HL-60 (cell line): ENCODE measurements at regions not wholly inside any gene's neighbourhood (a gene's known extent, or its start where the extent isn't known, plus 50 kb on each side); places are given as distances from the start of the nearest gene placed in this dataset.

Experiments
- GABPA ChIP-seq: IDR thresholded peaks from 2 replicates; pipeline ENCODE4 v1.6.1; 2012; ENCODE audit warnings: low read depth
- POLR2AphosphoS5 ChIP-seq: IDR thresholded peaks from 2 replicates; pipeline ENCODE4 v1.6.1; 2012; ENCODE audit warnings: low read depth
- SPI1 ChIP-seq: IDR thresholded peaks from 2 replicates; pipeline ENCODE4 v1.6.1; 2012; ENCODE audit warnings: low read depth, mild to moderate bottlenecking, borderline replicate concordance
- TF ChIP-seq, protein P1 (sequence below): IDR thresholded peaks from one replicate; pipeline ENCODE4 v1.5.1; 2011; ENCODE audit warnings: low read length, control low read depth, inconsistent platforms; ENCODE audit not compliant: insufficient read depth
- TF ChIP-seq, protein P2 (sequence below): IDR thresholded peaks from 2 replicates; pipeline ENCODE4 v1.6.1; 2012; ENCODE audit warnings: low read depth; ENCODE audit not compliant: insufficient replicate concordance

DNA sequence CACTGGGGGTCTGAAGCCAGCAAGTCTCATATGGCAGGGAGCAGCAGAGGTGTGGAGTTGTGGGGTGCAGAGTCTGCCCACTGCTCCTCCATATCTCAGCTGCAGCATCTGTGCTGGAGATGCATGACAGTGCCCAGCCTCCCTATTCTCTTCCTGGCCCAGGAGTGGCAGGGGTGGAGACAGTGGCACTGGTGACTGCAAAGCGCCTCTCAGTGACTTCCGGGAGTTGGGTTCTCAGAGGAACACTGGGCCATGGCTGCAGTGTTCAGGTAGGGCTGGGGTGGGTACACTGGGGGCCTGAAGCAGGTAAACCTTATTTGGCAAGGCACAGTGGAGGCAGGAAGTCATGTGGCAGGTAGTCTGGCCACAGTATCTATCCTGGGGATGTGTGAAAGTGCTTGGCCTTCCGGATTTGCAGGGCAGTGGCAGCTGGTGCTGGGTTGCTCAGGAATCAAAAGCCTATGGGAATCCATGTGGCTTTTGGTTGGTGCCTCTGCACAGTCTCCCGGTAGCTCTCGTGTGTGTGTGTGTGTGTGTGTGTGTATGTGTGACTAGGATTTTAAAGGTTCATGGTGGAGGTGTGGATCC lies 60.3 kb upstream of the THUMPD2 start:
- TF ChIP-seq, protein P1, sequence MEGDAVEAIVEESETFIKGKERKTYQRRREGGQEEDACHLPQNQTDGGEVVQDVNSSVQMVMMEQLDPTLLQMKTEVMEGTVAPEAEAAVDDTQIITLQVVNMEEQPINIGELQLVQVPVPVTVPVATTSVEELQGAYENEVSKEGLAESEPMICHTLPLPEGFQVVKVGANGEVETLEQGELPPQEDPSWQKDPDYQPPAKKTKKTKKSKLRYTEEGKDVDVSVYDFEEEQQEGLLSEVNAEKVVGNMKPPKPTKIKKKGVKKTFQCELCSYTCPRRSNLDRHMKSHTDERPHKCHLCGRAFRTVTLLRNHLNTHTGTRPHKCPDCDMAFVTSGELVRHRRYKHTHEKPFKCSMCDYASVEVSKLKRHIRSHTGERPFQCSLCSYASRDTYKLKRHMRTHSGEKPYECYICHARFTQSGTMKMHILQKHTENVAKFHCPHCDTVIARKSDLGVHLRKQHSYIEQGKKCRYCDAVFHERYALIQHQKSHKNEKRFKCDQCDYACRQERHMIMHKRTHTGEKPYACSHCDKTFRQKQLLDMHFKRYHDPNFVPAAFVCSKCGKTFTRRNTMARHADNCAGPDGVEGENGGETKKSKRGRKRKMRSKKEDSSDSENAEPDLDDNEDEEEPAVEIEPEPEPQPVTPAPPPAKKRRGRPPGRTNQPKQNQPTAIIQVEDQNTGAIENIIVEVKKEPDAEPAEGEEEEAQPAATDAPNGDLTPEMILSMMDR: no peak
- TF ChIP-seq, protein P2, sequence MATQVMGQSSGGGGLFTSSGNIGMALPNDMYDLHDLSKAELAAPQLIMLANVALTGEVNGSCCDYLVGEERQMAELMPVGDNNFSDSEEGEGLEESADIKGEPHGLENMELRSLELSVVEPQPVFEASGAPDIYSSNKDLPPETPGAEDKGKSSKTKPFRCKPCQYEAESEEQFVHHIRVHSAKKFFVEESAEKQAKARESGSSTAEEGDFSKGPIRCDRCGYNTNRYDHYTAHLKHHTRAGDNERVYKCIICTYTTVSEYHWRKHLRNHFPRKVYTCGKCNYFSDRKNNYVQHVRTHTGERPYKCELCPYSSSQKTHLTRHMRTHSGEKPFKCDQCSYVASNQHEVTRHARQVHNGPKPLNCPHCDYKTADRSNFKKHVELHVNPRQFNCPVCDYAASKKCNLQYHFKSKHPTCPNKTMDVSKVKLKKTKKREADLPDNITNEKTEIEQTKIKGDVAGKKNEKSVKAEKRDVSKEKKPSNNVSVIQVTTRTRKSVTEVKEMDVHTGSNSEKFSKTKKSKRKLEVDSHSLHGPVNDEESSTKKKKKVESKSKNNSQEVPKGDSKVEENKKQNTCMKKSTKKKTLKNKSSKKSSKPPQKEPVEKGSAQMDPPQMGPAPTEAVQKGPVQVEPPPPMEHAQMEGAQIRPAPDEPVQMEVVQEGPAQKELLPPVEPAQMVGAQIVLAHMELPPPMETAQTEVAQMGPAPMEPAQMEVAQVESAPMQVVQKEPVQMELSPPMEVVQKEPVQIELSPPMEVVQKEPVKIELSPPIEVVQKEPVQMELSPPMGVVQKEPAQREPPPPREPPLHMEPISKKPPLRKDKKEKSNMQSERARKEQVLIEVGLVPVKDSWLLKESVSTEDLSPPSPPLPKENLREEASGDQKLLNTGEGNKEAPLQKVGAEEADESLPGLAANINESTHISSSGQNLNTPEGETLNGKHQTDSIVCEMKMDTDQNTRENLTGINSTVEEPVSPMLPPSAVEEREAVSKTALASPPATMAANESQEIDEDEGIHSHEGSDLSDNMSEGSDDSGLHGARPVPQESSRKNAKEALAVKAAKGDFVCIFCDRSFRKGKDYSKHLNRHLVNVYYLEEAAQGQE: no peak
- TF ChIP-seq POLR2AphosphoS5: no peak
- no peak for TF ChIP-seq GABPA
- no peak for TF ChIP-seq SPI1
